OCI-LY1 (cell line): ENCODE measurements at regions not wholly inside any gene's neighbourhood (a gene's known extent, or its start where the extent isn't known, plus 50 kb on each side); places are given as distances from the start of the nearest gene placed in this dataset.

Experiments
- H2AFZ ChIP-seq: fragments of 200-600 bp; sonication (generic), shearing (Covaris generic); 2 replicates; pipeline ENCODE4 v1.6.0; 2014; ENCODE audit warnings: antibody characterized with exemption, mild to moderate bottlenecking, low read length
- H3F3A ChIP-seq: fragments of 200-600 bp; sonication (generic), shearing (Covaris generic); 2 replicates; pipeline ENCODE4 v1.6.0; 2014; ENCODE audit warnings: mild to moderate bottlenecking, antibody characterized with exemption, low read length, moderate library complexity; ENCODE audit not compliant: insufficient read depth
- H3K27ac ChIP-seq: fragments of 200-600 bp; sonication (generic); 2 replicates; pipeline ENCODE4 v1.5.1; 2014; ENCODE audit warnings: low read length, mixed run types, mild to moderate bottlenecking, low read depth; ENCODE audit not compliant: poor library complexity, severe bottlenecking
- H3K27me3 ChIP-seq: fragments of 200-600 bp; sonication (generic); 2 replicates; pipeline ENCODE4 v1.6.0; 2014; ENCODE audit warnings: antibody characterized with exemption, mild to moderate bottlenecking, low read length, moderate library complexity; ENCODE audit not compliant: insufficient read depth
- H3K36me3 ChIP-seq: fragments of 200-600 bp; sonication (generic); 2 replicates; pipeline ENCODE4 v1.6.1; 2014; ENCODE audit warnings: mild to moderate bottlenecking, antibody characterized with exemption, low read length, moderate library complexity, mixed read lengths; ENCODE audit not compliant: insufficient read depth
- H3K4me1 ChIP-seq: fragments of 200-600 bp; sonication (generic); 2 replicates; pipeline ENCODE4 v1.5.1; 2014; ENCODE audit warnings: mild to moderate bottlenecking, low read length, moderate library complexity; ENCODE audit not compliant: insufficient read depth, severe bottlenecking
- H3K4me2 ChIP-seq: fragments of 200-600 bp; sonication (generic), shearing (Covaris generic); 2 replicates; pipeline ENCODE4 v1.6.1; 2014; ENCODE audit warnings: low read length
- H3K4me3 ChIP-seq: fragments of 200-600 bp; sonication (generic); 2 replicates; pipeline ENCODE4 v1.5.1; 2014; ENCODE audit warnings: low read length, low read depth, mild to moderate bottlenecking, mixed read lengths; ENCODE audit not compliant: poor library complexity, severe bottlenecking
- H3K79me2 ChIP-seq: fragments of 200-600 bp; shearing (Covaris generic); 2 replicates; pipeline ENCODE4 v1.6.1; 2016; ENCODE audit warnings: mixed run types, low read length, mixed read lengths; ENCODE audit not compliant: insufficient read depth
- H3K9ac ChIP-seq: fragments of 200-600 bp; sonication (generic), shearing (Covaris generic); 2 replicates; pipeline ENCODE4 v1.6.1; 2014; ENCODE audit warnings: mild to moderate bottlenecking, low read length, mixed read lengths
- H3K9me2 ChIP-seq: fragments of 200-600 bp; sonication (generic), shearing (Covaris generic); 2 replicates; pipeline ENCODE4 v1.6.1; 2014; ENCODE audit warnings: low read depth, mild to moderate bottlenecking, low read length, mixed read lengths
- H3K9me3 ChIP-seq: fragments of 200-600 bp; shearing (Covaris generic); 2 replicates; pipeline ENCODE4 v1.6.1; 2014; ENCODE audit warnings: low read length, mixed read lengths
- H4K20me1 ChIP-seq: fragments of 200-600 bp; sonication (generic), shearing (Covaris generic); 2 replicates; pipeline ENCODE4 v1.6.0; 2016; ENCODE audit warnings: mild to moderate bottlenecking, low read length; ENCODE audit not compliant: insufficient read depth
- CTCF ChIP-seq: fragments of 200-600 bp; sonication (generic), shearing (Covaris generic); IDR thresholded peaks from 2 replicates; pipeline ENCODE4 v1.5.1; 2017; ENCODE audit warnings: mild to moderate bottlenecking, antibody characterized with exemption, low read length, moderate library complexity, mixed read lengths
- EZH2 ChIP-seq: fragments of 200-600 bp; sonication (generic), shearing (Covaris generic); IDR thresholded peaks from 2 replicates; pipeline ENCODE4 v1.8.0; 2017; ENCODE audit warnings: borderline replicate concordance, mixed run types, mild to moderate bottlenecking, antibody characterized with exemption, low read length, moderate library complexity, mixed read lengths

GRCh38 chr3:166759736-166760513, 620.2 kb downstream of the ZBBX start:
- no peak overlapping the region for H3K4me2 ChIP-seq
- no peak overlapping the region for H3K4me3 ChIP-seq

GRCh38 chr3:166752214-166752613, 627.9 kb downstream of the ZBBX start:
- Histone ChIP-seq H4K20me1 (no peaks in the 10 kb centered on the region), H3K27ac (no peak overlapping the region), H2AFZ (no peak overlapping the region), H3K27me3 (no peaks in the 10 kb centered on the region), H3K79me2 (no peaks in the 10 kb centered on the region), H3K9me3 (no peaks in the 10 kb centered on the region), H3K36me3 (no peaks in the 10 kb centered on the region), H3K4me2 (no peak overlapping the region), H3K4me1 (no peaks in the 10 kb centered on the region), H3K4me3 (no peak overlapping the region), H3K9me2 (no peaks in the 10 kb centered on the region; the same call in 1 of the 2 replicates), H3F3A (no peaks in the 10 kb centered on the region), H3K9ac (no peak overlapping the region)
- TF ChIP-seq CTCF (no peak), EZH2 (no peak)

More at GRCh38 chr3:166759736-166760513, 620.2 kb downstream of the ZBBX start:
- no peaks in the 10 kb centered on the region for H3K4me1 ChIP-seq
- no peak for TF ChIP-seq EZH2
- no peak for TF ChIP-seq CTCF
- peaks cover 4% of the 10 kb centered on the region for H3K9me3 ChIP-seq
- no peaks in the 10 kb centered on the region for H3K27me3 ChIP-seq
- H3K36me3 ChIP-seq, result no peaks in the 10 kb centered on the region
- H3F3A ChIP-seq, result no peaks in the 10 kb centered on the region
- H2AFZ ChIP-seq, result no peak overlapping the region
- no peaks in the 10 kb centered on the region for H3K79me2 ChIP-seq
- H3K9ac ChIP-seq, result no peak overlapping the region
- H3K27ac ChIP-seq, result no peak overlapping the region
- no peaks in the 10 kb centered on the region for H4K20me1 ChIP-seq
- H3K9me2 ChIP-seq, result no peaks in the 10 kb centered on the region; the same call in 1 of the 2 replicates

DNA sequence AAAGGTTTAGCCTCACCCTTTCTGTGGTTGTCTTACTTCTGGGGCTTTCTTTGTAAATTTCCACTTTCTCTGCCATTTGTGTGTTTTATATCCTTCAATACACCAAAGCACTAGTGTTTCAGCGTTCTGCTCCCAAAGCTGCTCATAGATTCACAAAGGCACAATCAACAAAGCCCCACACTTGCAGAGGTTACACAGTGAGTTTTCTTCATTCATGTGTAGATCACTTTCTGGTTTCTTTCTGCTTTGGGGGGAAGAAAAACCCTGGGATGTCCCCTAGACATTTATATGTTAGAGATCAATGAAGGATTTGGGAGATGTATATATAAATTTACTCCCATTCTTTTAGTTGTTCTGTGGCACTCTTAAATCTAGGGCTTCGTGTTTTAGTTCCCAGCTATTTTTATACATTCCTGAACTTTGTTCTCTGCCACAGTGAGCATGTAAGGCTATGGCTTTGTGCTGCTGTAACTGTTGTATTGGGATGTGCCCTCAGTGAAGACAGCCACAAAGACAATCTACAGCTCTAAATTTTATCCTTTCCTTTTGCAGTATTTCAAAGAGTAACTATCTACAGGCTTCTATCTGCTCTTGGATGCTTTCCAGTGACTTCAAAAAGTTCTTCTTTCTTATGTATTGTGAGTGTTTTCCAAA, 636.5 kb downstream of the ZBBX start:
- no peak for TF ChIP-seq CTCF
- H3K79me2 ChIP-seq, result no peaks in the 10 kb centered on the region
- H3K9ac ChIP-seq, result no peak overlapping the region
- no peaks in the 10 kb centered on the region for H4K20me1 ChIP-seq
- H3K4me3 ChIP-seq, result no peak overlapping the region
- no peaks in the 10 kb centered on the region for H3K36me3 ChIP-seq
- no peak overlapping the region for H3K4me2 ChIP-seq
- H3K27ac ChIP-seq, result no peak overlapping the region
- H2AFZ ChIP-seq, result no peak overlapping the region
- H3F3A ChIP-seq, result no peaks in the 10 kb centered on the region
- H3K27me3 ChIP-seq, result no peaks in the 10 kb centered on the region
- no peaks in the 10 kb centered on the region for H3K9me2 ChIP-seq
- no peaks in the 10 kb centered on the region for H3K9me3 ChIP-seq
- no peaks in the 10 kb centered on the region for H3K4me1 ChIP-seq
